ENCODE measurements at regions not wholly inside any gene's neighbourhood (a gene's known extent, or its start where the extent isn't known, plus 50 kb on each side); places are given as distances from the start of the nearest gene placed in this dataset.

GRCh38 chr18:78082816-78083215 is 833.2 kb downstream of the GALR1 start:
- no peak for DNase-seq
- intact Hi-C loops (cut with DNase I) = no loop called here
- Histone ChIP-seq H3K9me3 (no peaks in the 10 kb centered on the region), H3K4me3 (no peak overlapping the region), H3K27me3 (no peaks in the 10 kb centered on the region), H3K4me1 (no peaks in the 10 kb centered on the region), H3K36me3 (no peaks in the 10 kb centered on the region), H3K27ac (no peak overlapping the region)
- 75 to 77% methylated on average over 7 of the region's 7 CpGs for WGBS, 2 donors
- TF ChIP-seq POLR2A (IDR thresholded peaks at IDR 0.05) = no peak
- no peak for TF ChIP-seq EP300 (IDR thresholded peaks at IDR 0.05)
- no peak for TF ChIP-seq CTCF (IDR thresholded peaks at IDR 0.05)
- no peak for TF ChIP-seq POLR2AphosphoS5 (IDR thresholded peaks at IDR 0.05)

- H3K27me3 ChIP-seq = no peaks in the 10 kb centered on the region
- intact Hi-C loops (cut with DNase I) = no loop called here
- no peak overlapping the region for H3K4me3 ChIP-seq
- H3K27ac ChIP-seq = no peak overlapping the region
- WGBS, 2 donors = 92 to 94% methylated on average over 43 of the region's 43 CpGs
- TF ChIP-seq POLR2AphosphoS5 (IDR thresholded peaks at IDR 0.05) (no peak), EP300 (IDR thresholded peaks at IDR 0.05) (no peak), CTCF (IDR thresholded peaks at IDR 0.05) (no peak)
- H3K9me3 ChIP-seq = no peaks in the 10 kb centered on the region
- H3K4me1 ChIP-seq = no peaks in the 10 kb centered on the region
- H3K36me3 ChIP-seq = no peaks in the 10 kb centered on the region
- no peak for DNase-seq
Measured at GRCh38 chr18:78085241-78086185, 835.9 kb downstream of the GALR1 start.

- intact Hi-C loops (cut with DNase I) = no loop called here
- WGBS, 2 donors = 90 to 92% methylated on average over 10 of the region's 10 CpGs
- no peak for DNase-seq
Measured at GRCh38 chr18:78086931-78087330, 837.3 kb downstream of the GALR1 start.

GRCh38 chr18:78087338-78087737 is 837.7 kb downstream of the GALR1 start:
- Histone ChIP-seq H3K27me3 (no peaks in the 10 kb centered on the region), H3K36me3 (no peaks in the 10 kb centered on the region), H3K4me1 (no peaks in the 10 kb centered on the region), H3K27ac (no peak overlapping the region), H3K4me3 (no peak overlapping the region), H3K9me3 (no peaks in the 10 kb centered on the region)
- WGBS, 2 donors = 84 to 88% methylated on average over 2 of the region's 2 CpGs
- no peak for TF ChIP-seq CTCF (IDR thresholded peaks at IDR 0.05)
- no peak for TF ChIP-seq POLR2A (IDR thresholded peaks at IDR 0.05)
- no peak for TF ChIP-seq EP300 (IDR thresholded peaks at IDR 0.05)
- no peak for TF ChIP-seq POLR2AphosphoS5 (IDR thresholded peaks at IDR 0.05)
- DNase-seq = no peak
- intact Hi-C loops (cut with DNase I) = no loop called here

More at GRCh38 chr18:78086931-78087330, 837.3 kb downstream of the GALR1 start:
- no peaks in the 10 kb centered on the region for H3K4me1 ChIP-seq
- no peak overlapping the region for H3K4me3 ChIP-seq
- no peaks in the 10 kb centered on the region for H3K27me3 ChIP-seq
- no peak overlapping the region for H3K27ac ChIP-seq
- TF ChIP-seq EP300 (IDR thresholded peaks at IDR 0.05) (no peak), CTCF (IDR thresholded peaks at IDR 0.05) (no peak), POLR2A (IDR thresholded peaks at IDR 0.05) (no peak), POLR2AphosphoS5 (IDR thresholded peaks at IDR 0.05) (no peak)
- no peaks in the 10 kb centered on the region for H3K9me3 ChIP-seq
- no peaks in the 10 kb centered on the region for H3K36me3 ChIP-seq

Measured in sigmoid colon (tissue), 6 donors.